IPS-18c (cell line): ENCODE measurements at regions not wholly inside any gene's neighbourhood (a gene's known extent, or its start where the extent isn't known, plus 50 kb on each side); places are given as distances from the start of the nearest gene placed in this dataset.

ENCODE experiments used
- H3K4me3 ChIP-seq: 2 replicates; pipeline ENCODE4 v1.7.0; 2013; ENCODE audit warnings: low read depth, mild to moderate bottlenecking, low read length, moderate library complexity; ENCODE audit not compliant: insufficient read depth
- H3K9me3 ChIP-seq: one replicate; pipeline ENCODE4 v1.6.1; 2013; ENCODE audit warnings: mild to moderate bottlenecking, low read length, moderate library complexity; ENCODE audit not compliant: control insufficient read depth, insufficient read depth

- peaks cover 22% of the 10 kb centered on the region for H3K9me3 ChIP-seq
- H3K4me3 ChIP-seq, result no peak overlapping the region
Measured at GRCh38 chr22:47626428-47627390, 864.3 kb downstream of the TBC1D22A start.

GRCh38 chr22:47625531-47626427 lies 863.3 kb downstream of the TBC1D22A start:
- Histone ChIP-seq H3K4me3 (no peak overlapping the region), H3K9me3 (peaks cover 20% of the 10 kb centered on the region)

- Histone ChIP-seq H3K4me3 (no peak overlapping the region), H3K9me3 (peaks cover 19% of the 10 kb centered on the region)
Measured at GRCh38 chr22:47625013-47625385, 862.5 kb downstream of the TBC1D22A start.

- Histone ChIP-seq H3K4me3 (no peak overlapping the region), H3K9me3 (peaks cover 16% of the 10 kb centered on the region)
Measured at GRCh38 chr22:47624252-47625012, 862.0 kb downstream of the TBC1D22A start.

GRCh38 chr22:47623763-47624148 lies 861.3 kb downstream of the TBC1D22A start:
- peaks cover 20% of the 10 kb centered on the region for H3K9me3 ChIP-seq
- H3K4me3 ChIP-seq, result no peak overlapping the region

- H3K9me3 ChIP-seq, result peaks cover 20% of the 10 kb centered on the region
- H3K4me3 ChIP-seq, result no peak overlapping the region
Measured at GRCh38 chr22:47623066-47623762, 860.8 kb downstream of the TBC1D22A start.

GRCh38 chr22:47622541-47622940 lies 860.1 kb downstream of the TBC1D22A start:
- Histone ChIP-seq H3K9me3 (peaks cover 20% of the 10 kb centered on the region), H3K4me3 (no peak overlapping the region)

- H3K9me3 ChIP-seq, result peaks cover 25% of the 10 kb centered on the region
- H3K4me3 ChIP-seq, result no peak overlapping the region
Measured at GRCh38 chr22:47621253-47621652, 858.8 kb downstream of the TBC1D22A start.

- peaks cover 23% of the 10 kb centered on the region for H3K9me3 ChIP-seq
- no peak overlapping the region for H3K4me3 ChIP-seq
Measured at GRCh38 chr22:47620391-47620790, 857.9 kb downstream of the TBC1D22A start.

GRCh38 chr22:47619631-47620030 lies 857.2 kb downstream of the TBC1D22A start:
- Histone ChIP-seq H3K9me3 (peaks cover 23% of the 10 kb centered on the region), H3K4me3 (no peak overlapping the region)

- peaks cover 17% of the 10 kb centered on the region for H3K9me3 ChIP-seq
- no peak overlapping the region; the same call in 1 of the 2 replicates for H3K4me3 ChIP-seq
Measured at GRCh38 chr22:47618180-47619010, 855.9 kb downstream of the TBC1D22A start.

GRCh38 chr22:47617186-47617585 lies 854.7 kb downstream of the TBC1D22A start:
- Histone ChIP-seq H3K9me3 (peaks cover 21% of the 10 kb centered on the region), H3K4me3 (no peak overlapping the region)

GRCh38 chr22:47616396-47617020 lies 854.1 kb downstream of the TBC1D22A start:
- Histone ChIP-seq H3K9me3 (peaks cover 21% of the 10 kb centered on the region), H3K4me3 (no peak overlapping the region)

- Histone ChIP-seq H3K9me3 (peaks cover 18% of the 10 kb centered on the region), H3K4me3 (no peak overlapping the region)
Measured at GRCh38 chr22:47615051-47615450, 852.6 kb downstream of the TBC1D22A start.

- H3K4me3 ChIP-seq, result no peak overlapping the region
- peaks cover 14% of the 10 kb centered on the region for H3K9me3 ChIP-seq
Measured at GRCh38 chr22:47613606-47614350, 851.3 kb downstream of the TBC1D22A start.
